Stomach (tissue), 4 donors: ENCODE measurements at regions not wholly inside any gene's neighbourhood (a gene's known extent, or its start where the extent isn't known, plus 50 kb on each side); places are given as distances from the start of the nearest gene placed in this dataset.

ENCODE experiments used
- POLR2AphosphoS5 ChIP-seq, 3 donors: sonication (generic); formaldehyde crosslinking; IDR thresholded peaks; one replicate each; pipeline ENCODE4 v1.6.1; 2016; ENCODE audit warnings: antibody characterized with exemption in 3 of 3
- TF ChIP-seq, protein P1 (sequence below), 7 experiments: fragments of 450-650 bp in 4 of 7; fragments of 200-600 bp in 3 of 7; sonication (generic) in 3 of 7; IDR thresholded peaks; one replicate each; pipeline ENCODE4 v1.5.1; 2016 to 2019; ENCODE audit warnings: antibody characterized with exemption in 7 of 7, control low read depth in 2 of 7, mild to moderate bottlenecking in 1 of 7

- TF ChIP-seq, protein P1, sequence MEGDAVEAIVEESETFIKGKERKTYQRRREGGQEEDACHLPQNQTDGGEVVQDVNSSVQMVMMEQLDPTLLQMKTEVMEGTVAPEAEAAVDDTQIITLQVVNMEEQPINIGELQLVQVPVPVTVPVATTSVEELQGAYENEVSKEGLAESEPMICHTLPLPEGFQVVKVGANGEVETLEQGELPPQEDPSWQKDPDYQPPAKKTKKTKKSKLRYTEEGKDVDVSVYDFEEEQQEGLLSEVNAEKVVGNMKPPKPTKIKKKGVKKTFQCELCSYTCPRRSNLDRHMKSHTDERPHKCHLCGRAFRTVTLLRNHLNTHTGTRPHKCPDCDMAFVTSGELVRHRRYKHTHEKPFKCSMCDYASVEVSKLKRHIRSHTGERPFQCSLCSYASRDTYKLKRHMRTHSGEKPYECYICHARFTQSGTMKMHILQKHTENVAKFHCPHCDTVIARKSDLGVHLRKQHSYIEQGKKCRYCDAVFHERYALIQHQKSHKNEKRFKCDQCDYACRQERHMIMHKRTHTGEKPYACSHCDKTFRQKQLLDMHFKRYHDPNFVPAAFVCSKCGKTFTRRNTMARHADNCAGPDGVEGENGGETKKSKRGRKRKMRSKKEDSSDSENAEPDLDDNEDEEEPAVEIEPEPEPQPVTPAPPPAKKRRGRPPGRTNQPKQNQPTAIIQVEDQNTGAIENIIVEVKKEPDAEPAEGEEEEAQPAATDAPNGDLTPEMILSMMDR (IDR thresholded peaks at IDR 0.05) = no peak
- TF ChIP-seq POLR2AphosphoS5 (IDR thresholded peaks at IDR 0.05) = no peak
Observed at GRCh38 chr18:72648481-72648960, 104.4 kb upstream of the CBLN2 start.
